Trophoblast cell (in vitro differentiated cells and primary cell): ENCODE measurements at regions not wholly inside any gene's neighbourhood (a gene's known extent, or its start where the extent isn't known, plus 50 kb on each side); places are given as distances from the start of the nearest gene placed in this dataset.

Experiments used
- DNase-seq, 2 donors: peaks; one replicate each; pipeline ENCODE4 v3.0.0-alpha.2; 2016
- H2AFZ ChIP-seq: 2 replicates; pipeline ENCODE4 v1.6.1; 2013; ENCODE audit warnings: low read length, moderate library complexity, mild to moderate bottlenecking; ENCODE audit not compliant: insufficient read depth, poor library complexity
- H2AK5ac ChIP-seq: 2 replicates; pipeline ENCODE4 v1.6.1; 2013; ENCODE audit warnings: mild to moderate bottlenecking, low read length
- H2BK120ac ChIP-seq: 2 replicates; pipeline ENCODE4 v1.6.1; 2013; ENCODE audit warnings: low read length, mild to moderate bottlenecking, moderate library complexity; ENCODE audit not compliant: insufficient read depth, poor library complexity
- H2BK12ac ChIP-seq: 2 replicates; pipeline ENCODE4 v1.6.1; 2013; ENCODE audit warnings: mild to moderate bottlenecking, low read length, moderate library complexity
- H2BK5ac ChIP-seq: 2 replicates; pipeline ENCODE4 v1.6.1; 2013; ENCODE audit warnings: low read length, low read depth, moderate library complexity, mild to moderate bottlenecking; ENCODE audit not compliant: poor library complexity
- H3K14ac ChIP-seq: 2 replicates; pipeline ENCODE4 v1.6.1; 2013; ENCODE audit warnings: mild to moderate bottlenecking, low read length
- H3K18ac ChIP-seq: 2 replicates; pipeline ENCODE4 v1.6.1; 2013; ENCODE audit warnings: mild to moderate bottlenecking, low read length
- H3K23ac ChIP-seq: 2 replicates; pipeline ENCODE4 v1.6.1; 2013; ENCODE audit warnings: low read length
- H3K27ac ChIP-seq: 2 replicates; pipeline ENCODE4 v1.5.1; 2013; ENCODE audit warnings: low read depth, mild to moderate bottlenecking, inconsistent platforms, low read length, moderate library complexity
- H3K27me3 ChIP-seq: 2 replicates; pipeline ENCODE4 v1.6.1; 2013; ENCODE audit warnings: inconsistent platforms, mild to moderate bottlenecking, low read length, moderate library complexity; ENCODE audit not compliant: insufficient read depth
- H3K36me3 ChIP-seq, 2 experiments: 1 replicate in 1 of 2; 2 replicates in 1 of 2; pipeline ENCODE4 v1.6.1; 2013; ENCODE audit warnings: low read length in 2 of 2, mild to moderate bottlenecking in 2 of 2, moderate library complexity in 1 of 2; ENCODE audit not compliant: insufficient read depth in 2 of 2, control insufficient read depth in 1 of 2
- H3K4ac ChIP-seq: 2 replicates; pipeline ENCODE4 v1.6.1; 2013; ENCODE audit warnings: low read depth, mild to moderate bottlenecking, low read length, moderate library complexity
- H3K4me1 ChIP-seq, 2 experiments: 1 replicate in 1 of 2; 2 replicates in 1 of 2; pipeline ENCODE4 v1.6.1; 2013; ENCODE audit warnings: low read length in 2 of 2, mild to moderate bottlenecking in 2 of 2, moderate library complexity in 1 of 2; ENCODE audit not compliant: insufficient read depth in 2 of 2, control insufficient read depth in 1 of 2
- H3K4me2 ChIP-seq: 2 replicates; pipeline ENCODE4 v1.6.1; 2013; ENCODE audit warnings: inconsistent platforms, mild to moderate bottlenecking, low read length, moderate library complexity
- H3K4me3 ChIP-seq: 2 replicates; pipeline ENCODE4 v1.5.1; 2013; ENCODE audit warnings: mild to moderate bottlenecking, low read depth, low read length, inconsistent platforms
- H3K79me1 ChIP-seq: one replicate; pipeline ENCODE4 v1.6.1; 2013; ENCODE audit warnings: low read length
- H3K79me2 ChIP-seq: 2 replicates; pipeline ENCODE4 v1.6.1; 2013; ENCODE audit warnings: low read length, mild to moderate bottlenecking; ENCODE audit not compliant: control insufficient read depth, insufficient read depth, poor library complexity
- H3K9ac ChIP-seq: 2 replicates; pipeline ENCODE4 v1.6.1; 2013; ENCODE audit warnings: mild to moderate bottlenecking, low read length
- H3K9me3 ChIP-seq: 2 replicates; pipeline ENCODE4 v1.6.1; 2013; ENCODE audit warnings: low read depth, mild to moderate bottlenecking, control low read depth, inconsistent platforms, low read length; ENCODE audit not compliant: insufficient read depth
- H4K12ac ChIP-seq: 2 replicates; pipeline ENCODE4 v1.6.1; 2013; ENCODE audit warnings: low read depth, mild to moderate bottlenecking, low read length, moderate library complexity
- H4K8ac ChIP-seq: 2 replicates; pipeline ENCODE4 v1.6.1; 2013; ENCODE audit warnings: low read depth, mild to moderate bottlenecking, low read length, moderate library complexity
- H4K91ac ChIP-seq: one replicate; pipeline ENCODE4 v1.6.1; 2013; ENCODE audit warnings: low read depth, mild to moderate bottlenecking, low read length, moderate library complexity
- WGBS: extraction: QIAGEN DNeasy Blood & Tissue Kit; methylation state at CpG from one replicate; pipeline ENCODE4 v1.1.7; 2013; ENCODE audit warnings: missing lambda C conversion rate; ENCODE audit not compliant: insufficient read length, insufficient coverage; ENCODE audit errors: extremely low coverage; 5-methylcytosine and 5-hydroxymethylcytosine counted together

GRCh38 chr3:24899901-24900603 is 405.4 kb upstream of the THRB start:
- Histone ChIP-seq H3K4me1 (peaks cover 0 to 2% of the 10 kb centered on the region in 2 experiments), H3K27me3 (no peaks in the 10 kb centered on the region), H3K23ac (no peak overlapping the region), H3K4ac (no peak overlapping the region), H4K8ac (no peak overlapping the region), H2BK12ac (no peak overlapping the region), H3K14ac (no peak overlapping the region), H2BK120ac (no peak overlapping the region), H3K4me2 (no peak overlapping the region), H3K27ac (no peak overlapping the region), H2AFZ (no peak overlapping the region), H4K12ac (no peak overlapping the region), H2AK5ac (no peak overlapping the region), H3K9ac (no peak overlapping the region), H3K4me3 (no peak overlapping the region), H3K18ac (no peak overlapping the region), H3K36me3 (no peaks in the 10 kb centered on the region), H3K79me1 (no peaks in the 10 kb centered on the region), H4K91ac (no peak overlapping the region), H2BK5ac (no peak overlapping the region), H3K9me3 (no peaks in the 10 kb centered on the region), H3K79me2 (no peaks in the 10 kb centered on the region)
- DNase-seq = no peak
- WGBS = no CpG with 5 or more reads among the region's 4 CpGs

GRCh38 chr3:24905266-24905665 is 410.6 kb upstream of the THRB start:
- Histone ChIP-seq H3K9ac (no peak overlapping the region), H3K4me1 (peaks cover 0 to 2% of the 10 kb centered on the region in 2 experiments), H3K18ac (no peak overlapping the region), H2AK5ac (no peak overlapping the region), H3K4ac (no peak overlapping the region), H2AFZ (no peak overlapping the region), H3K9me3 (no peaks in the 10 kb centered on the region), H4K12ac (no peak overlapping the region), H3K23ac (no peak overlapping the region), H2BK12ac (no peak overlapping the region), H4K8ac (no peak overlapping the region), H2BK120ac (no peak overlapping the region), H2BK5ac (no peak overlapping the region), H3K4me3 (no peak overlapping the region), H3K79me2 (no peaks in the 10 kb centered on the region), H3K4me2 (no peak overlapping the region), H3K27me3 (no peaks in the 10 kb centered on the region), H3K14ac (no peak overlapping the region), H3K36me3 (no peaks in the 10 kb centered on the region), H3K27ac (no peak overlapping the region), H3K79me1 (no peaks in the 10 kb centered on the region), H4K91ac (no peak overlapping the region)
- WGBS = no CpG with 5 or more reads among the region's 1 CpG
- DNase-seq = no peak

GRCh38 chr3:24907106-24907505 is 412.5 kb upstream of the THRB start:
- no peaks in the 10 kb centered on the region for H3K79me2 ChIP-seq
- H3K4me3 ChIP-seq = no peak overlapping the region
- no peaks in the 10 kb centered on the region for H3K79me1 ChIP-seq
- no peak overlapping the region for H2AK5ac ChIP-seq
- WGBS = no CpG with 5 or more reads among the region's 2 CpGs
- no peak overlapping the region for H2BK120ac ChIP-seq
- no peaks in the 10 kb centered on the region for H3K9me3 ChIP-seq
- H3K14ac ChIP-seq = no peak overlapping the region
- no peak overlapping the region for H3K18ac ChIP-seq
- no peak overlapping the region for H2BK5ac ChIP-seq
- no peak overlapping the region for H3K4ac ChIP-seq
- H3K4me1 ChIP-seq = peaks cover 0 to 2% of the 10 kb centered on the region in 2 experiments
- no peak overlapping the region for H2BK12ac ChIP-seq
- peak; percentile 24 to 58 for DNase-seq
- H3K36me3 ChIP-seq = no peaks in the 10 kb centered on the region
- H4K8ac ChIP-seq = no peak overlapping the region
- H3K9ac ChIP-seq = no peak overlapping the region
- no peak overlapping the region for H4K91ac ChIP-seq
- H3K4me2 ChIP-seq = no peak overlapping the region
- H3K27ac ChIP-seq = no peak overlapping the region
- H2AFZ ChIP-seq = no peak overlapping the region
- no peaks in the 10 kb centered on the region for H3K27me3 ChIP-seq
- H3K23ac ChIP-seq = no peak overlapping the region
- H4K12ac ChIP-seq = no peak overlapping the region

- Histone ChIP-seq H2BK12ac (no peak overlapping the region), H3K79me1 (no peaks in the 10 kb centered on the region), H3K4ac (no peak overlapping the region), H4K12ac (no peak overlapping the region), H3K36me3 (no peaks in the 10 kb centered on the region), H2BK5ac (no peak overlapping the region), H3K9ac (no peak overlapping the region), H3K18ac (no peak overlapping the region), H3K4me2 (no peak overlapping the region), H3K4me1 (no peaks in the 10 kb centered on the region), H2AFZ (no peak overlapping the region), H3K79me2 (no peaks in the 10 kb centered on the region), H3K9me3 (no peaks in the 10 kb centered on the region), H4K8ac (no peak overlapping the region), H2BK120ac (no peak overlapping the region), H3K14ac (no peak overlapping the region), H3K27ac (no peak overlapping the region), H2AK5ac (no peak overlapping the region), H3K23ac (no peak overlapping the region), H3K4me3 (no peak overlapping the region), H4K91ac (no peak overlapping the region), H3K27me3 (no peaks in the 10 kb centered on the region)
- no CpG with 5 or more reads among the region's 3 CpGs for WGBS
- no peak for DNase-seq
These were observed 416.4 kb upstream of the THRB start for GRCh38 chr3:24911076-24911475.
